A204.1 (cell line): ENCODE measurements at regions not wholly inside any gene's neighbourhood (a gene's known extent, or its start where the extent isn't known, plus 50 kb on each side); places are given as distances from the start of the nearest gene placed in this dataset.

Experiments
- FAIRE-seq: peaks from 2 replicates; lab custom pipeline; 2012; peaks lifted over from hg19 to GRCh38; lab: Jason Lieb, UNC

DNA sequence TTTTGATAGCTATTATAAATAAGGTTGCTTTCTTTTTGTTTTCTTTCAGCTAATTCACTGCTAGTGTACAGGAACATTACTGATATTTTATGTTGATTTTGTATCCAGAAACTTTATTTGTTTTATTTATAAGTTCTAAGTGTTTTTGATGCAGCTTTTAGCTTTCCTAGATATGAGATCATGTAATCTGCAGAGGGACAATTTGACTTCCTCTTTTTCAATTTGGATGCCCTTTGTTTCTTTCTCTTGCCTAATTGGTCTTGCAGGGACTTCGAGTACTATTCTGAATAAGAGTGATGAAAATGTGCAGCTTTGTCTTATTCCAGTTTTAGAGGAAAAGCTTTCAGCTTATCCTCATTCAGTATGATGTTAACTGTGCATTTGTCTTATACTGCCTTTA lies 643.4 kb upstream of the CDH2 start:
- no peak for FAIRE-seq

DNA sequence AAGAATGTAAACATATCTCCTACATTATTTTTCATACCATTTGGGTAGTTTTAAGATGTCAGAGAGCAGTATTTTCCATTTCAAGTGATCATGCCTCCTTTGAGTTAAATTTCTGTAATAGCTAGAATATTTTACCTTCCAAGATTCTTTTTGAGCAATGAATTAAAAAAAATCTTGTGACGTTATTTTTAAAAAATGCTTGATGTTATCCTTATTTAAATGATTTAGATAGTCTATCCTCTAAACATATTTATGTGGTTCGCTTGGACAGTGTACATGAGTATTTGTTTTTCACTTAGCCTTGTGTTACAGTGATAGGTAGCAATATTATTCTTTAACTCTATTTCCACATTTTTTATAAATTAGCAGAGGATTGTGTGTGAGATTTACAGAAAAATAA lies 639.2 kb upstream of the CDH2 start:
- peak; percentile 14 for FAIRE-seq

DNA sequence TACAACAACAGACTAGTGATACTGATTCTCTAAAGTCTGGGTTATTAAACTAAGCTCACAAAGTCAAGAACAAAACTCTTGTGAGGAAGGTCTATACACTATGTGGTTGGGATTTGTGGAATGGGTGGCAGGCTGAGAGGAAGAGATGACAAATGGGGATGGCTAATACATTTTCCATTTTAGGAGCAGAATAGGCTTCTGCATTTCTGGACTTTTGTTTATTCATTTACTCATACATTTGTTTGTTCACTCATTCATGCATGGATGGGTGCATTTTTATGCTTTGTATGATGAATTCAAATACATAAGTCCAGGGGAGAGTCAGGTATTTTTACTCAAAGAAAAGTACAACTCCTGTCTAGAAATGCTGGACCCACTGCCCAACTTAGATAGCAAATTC lies 637.4 kb upstream of the CDH2 start:
- no peak for FAIRE-seq

DNA sequence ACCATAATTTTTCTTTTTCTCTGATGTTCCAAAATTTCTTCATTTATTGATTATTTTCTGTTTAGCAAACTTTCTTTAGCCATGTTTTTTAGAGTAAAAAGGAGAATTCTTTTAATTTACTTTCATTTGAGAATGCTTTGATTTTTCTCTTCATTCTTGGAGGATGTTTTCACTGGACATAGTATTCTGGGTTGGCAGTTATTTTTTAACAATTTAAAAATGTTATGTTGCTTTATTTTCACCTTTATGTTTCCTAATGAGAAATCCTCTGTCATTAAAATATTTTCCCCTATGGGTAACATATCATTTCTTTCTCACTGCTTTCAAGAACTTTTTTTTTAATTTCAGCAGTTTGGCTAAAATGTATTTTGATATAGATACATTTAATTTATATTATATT lies 631.4 kb upstream of the CDH2 start:
- FAIRE-seq, result peak; percentile 53

DNA sequence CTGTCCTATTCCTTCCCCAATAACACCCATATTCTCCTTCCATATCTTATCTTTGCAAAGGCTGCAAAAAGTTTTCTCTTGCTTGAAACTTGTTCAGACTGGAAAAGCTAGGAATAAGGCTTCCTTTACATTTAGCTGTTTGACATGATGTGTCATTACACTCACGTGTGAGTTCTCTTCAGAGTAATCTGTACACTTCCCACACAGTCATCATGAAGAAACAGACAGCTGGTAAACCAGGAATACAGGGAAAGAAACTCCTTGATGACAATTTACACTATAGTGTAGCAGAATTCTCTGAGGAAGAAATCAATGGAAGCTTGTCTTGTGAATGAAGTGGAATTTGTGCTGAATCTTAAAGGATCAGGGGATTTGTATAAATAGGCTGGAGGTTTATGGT lies 628.6 kb upstream of the CDH2 start:
- FAIRE-seq, result no peak

DNA sequence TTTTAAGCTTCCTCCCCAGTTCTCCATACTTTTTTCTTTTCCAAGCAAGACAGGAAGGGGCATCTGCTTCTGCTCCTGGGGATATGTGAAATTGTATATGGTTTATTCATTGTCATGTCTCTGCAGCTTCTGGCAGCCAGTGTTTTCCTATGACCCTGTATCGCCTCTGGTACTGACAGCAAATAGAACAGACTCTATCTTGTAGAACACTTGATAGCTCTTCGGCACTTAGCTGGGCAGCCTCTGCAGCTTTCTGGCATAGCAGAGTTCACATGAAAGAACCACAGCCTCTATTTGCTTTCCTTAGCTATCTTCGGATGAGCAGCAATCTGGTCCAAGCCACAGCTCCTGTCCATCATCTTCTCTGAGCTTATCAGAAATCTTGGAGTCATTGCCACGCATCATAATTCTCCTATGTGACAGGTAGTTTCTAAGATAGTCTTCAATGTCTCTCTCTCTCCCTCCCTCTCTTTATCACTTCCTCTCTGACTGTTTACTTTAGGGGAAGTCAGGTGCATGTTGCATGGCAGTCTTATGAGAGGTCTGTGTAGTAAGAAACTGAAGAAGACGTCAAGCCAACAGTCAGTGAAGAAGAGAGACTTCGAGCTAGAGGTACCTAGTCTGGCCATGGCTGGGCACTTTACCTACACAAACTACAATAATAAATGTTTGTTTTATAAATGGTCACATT lies 627.7 kb upstream of the CDH2 start:
- no peak for FAIRE-seq

DNA sequence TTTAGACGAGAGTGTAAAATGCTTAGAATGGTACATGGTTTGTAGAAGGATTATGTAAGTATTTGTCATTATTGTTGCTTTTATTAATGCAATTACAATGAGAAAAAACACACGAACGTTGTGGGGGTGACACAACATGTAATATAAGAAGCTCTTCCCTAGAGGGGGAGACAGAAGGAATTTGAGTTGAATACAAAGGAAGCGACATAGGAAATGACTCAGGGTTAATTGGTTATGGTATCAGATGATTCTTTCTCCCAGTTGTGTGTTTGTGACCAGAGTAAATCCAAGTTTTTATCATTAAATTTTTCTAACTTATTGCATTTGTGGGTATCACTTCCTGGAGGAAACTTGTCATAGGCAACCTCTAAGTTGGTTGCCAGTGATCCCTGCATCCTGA lies 625.6 kb upstream of the CDH2 start:
- FAIRE-seq, result no peak

DNA sequence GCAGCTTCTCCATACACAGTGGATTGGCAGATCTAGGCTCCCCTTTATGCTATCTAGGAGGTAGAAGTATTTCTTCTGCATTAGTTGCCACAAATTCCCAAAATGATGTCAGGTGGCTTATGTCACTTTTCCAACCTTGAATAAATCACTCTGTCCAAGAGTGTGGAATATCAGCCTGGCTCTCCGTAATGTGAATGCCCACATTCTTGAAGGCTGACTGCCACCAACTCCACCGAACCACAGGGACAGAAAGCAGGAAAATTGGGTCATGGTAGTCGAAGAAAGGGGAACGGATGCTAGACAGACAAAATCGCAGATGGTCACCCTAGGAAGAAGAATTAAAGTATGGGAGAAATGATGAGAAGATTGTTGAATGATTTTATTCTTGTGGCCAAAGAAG lies 624.9 kb upstream of the CDH2 start:
- no peak for FAIRE-seq

DNA sequence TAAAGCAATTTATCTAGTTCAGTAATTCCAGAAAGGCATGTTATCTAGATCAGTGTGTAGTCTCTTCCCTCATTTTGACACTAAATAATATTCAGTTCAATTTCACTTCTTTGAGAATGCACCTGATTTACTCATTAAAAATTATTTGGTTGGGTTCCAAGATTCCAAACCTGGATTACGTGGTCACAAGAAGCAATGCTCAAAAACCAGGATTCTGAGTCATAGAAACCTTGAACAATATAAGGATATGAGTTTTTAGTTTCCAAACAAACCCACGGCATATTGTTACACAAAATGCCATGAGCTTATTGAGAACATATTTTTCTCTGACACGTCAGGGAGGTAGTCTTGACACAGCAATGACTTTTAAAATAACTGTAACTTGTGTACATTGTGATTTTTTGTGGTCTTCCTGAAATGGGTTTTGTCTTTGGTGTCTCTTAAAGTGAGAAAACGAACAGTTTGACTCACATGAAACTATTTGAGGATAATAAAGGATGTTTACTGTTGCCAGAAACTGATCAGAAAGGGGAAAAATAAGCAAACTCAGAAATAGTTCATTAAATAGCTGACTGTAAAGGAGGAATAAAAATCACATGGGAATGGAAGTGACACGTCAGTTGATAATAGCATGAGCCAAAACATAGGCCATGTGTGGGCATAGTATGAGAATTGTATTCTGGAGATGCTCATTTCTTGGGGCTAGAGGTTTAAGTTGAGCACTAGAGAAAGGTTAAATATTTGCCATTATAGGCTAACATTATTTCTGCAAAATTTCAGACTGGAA lies 617.7 kb upstream of the CDH2 start:
- no peak for FAIRE-seq

DNA sequence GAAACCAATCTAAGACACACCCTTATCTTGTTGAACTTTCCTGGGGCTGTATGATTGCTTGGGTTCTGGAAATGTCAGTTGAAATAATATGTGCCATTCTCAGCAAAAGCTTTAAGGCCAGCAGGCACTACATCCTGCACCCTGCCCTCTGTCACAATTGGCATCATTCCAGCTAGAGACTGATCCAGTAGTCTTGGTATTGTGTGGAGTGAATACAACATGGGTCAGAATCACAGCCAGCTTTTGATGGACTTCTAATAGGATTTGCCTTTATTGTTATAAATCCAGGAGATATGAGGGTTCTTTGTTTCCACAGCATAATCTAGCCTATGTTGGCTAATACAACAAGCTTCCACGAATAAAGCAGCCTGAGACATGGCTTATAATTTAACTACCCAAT lies 617.0 kb upstream of the CDH2 start:
- no peak for FAIRE-seq

DNA sequence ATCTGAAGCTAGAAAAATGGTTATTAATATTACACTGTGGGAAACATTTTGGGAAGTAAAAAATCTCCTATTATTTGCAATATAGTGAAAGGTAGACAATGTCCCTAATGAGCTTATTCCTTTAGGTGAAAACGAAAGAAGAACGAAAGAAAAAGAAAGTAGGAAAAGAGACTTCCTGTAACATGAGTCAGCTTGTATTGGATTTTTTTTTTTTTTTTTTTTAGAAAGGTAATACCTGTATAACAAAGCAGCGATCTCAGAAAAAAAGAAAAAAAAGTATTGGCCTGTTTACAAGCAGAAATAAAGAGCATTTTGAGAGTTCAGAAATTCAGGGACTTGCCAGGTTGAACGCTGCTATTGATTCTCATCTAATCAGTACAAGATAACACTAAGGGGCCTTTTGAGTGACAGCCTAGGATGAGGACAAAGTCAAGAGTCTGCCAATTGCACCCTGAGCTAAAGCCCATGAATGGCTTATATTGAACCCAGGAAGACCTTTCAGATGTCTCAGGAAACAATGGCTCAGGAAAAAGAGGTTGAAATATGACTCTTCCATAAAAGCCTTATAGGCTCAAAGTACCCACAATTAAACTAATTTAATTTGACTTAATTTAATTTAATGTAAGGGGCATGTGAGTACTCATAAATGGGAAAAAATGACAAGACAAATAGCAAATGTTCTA lies 615.6 kb upstream of the CDH2 start:
- no peak for FAIRE-seq

DNA sequence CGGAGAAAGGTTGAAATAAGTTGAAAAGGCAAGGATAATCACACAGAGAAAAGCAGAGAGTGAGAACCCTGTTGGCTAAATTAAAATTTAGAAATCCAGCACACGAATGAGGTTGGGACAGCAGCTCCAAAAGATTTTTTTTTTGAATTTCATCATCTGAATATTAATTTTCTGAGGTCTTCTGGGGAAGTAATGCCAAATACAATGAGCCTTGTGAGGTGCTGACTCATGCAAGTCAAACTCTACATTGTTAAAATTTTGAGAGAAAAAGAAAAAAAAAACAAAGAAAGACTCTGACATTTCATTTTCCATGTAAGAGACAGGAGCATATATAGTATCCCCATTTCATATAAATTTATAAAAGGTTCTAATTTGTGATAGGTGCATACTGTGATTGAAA lies 614.2 kb upstream of the CDH2 start:
- FAIRE-seq, result no peak

DNA sequence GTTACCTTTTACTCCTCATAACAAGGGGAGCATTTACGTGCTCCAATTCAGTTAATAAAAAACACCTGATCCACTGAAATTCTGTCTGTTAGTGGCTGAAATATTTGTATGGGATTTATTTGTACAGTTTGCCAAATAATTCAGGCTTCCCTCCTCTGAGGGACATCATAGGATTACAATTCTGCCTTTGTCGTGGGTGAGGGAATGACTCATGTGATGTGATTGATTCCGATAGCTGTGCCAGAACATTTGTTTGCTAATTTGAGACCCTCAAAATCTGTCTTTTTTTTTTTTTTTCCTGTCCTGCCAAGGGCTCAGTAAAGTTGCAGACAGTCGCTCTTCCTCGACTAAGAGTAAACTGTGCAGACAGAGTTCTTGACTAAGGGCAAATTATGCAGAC lies 612.6 kb upstream of the CDH2 start:
- FAIRE-seq, result no peak

DNA sequence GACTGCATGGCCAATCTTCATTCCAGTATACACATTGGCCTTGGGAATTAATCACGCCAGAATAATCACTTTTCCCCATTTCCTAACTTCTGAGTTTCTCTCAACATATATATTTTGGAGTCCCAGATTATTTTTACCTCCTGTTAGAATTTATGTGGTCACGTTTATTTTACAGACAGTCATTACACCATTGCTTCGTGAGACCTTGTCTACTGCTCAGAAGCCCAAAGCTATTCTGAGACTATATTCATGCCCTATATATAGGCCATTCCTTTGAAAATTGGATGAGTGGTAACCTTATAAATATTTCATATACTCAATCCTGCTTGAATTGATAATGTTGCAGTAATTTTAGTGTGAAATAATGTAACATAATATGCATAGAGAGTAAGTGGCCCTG lies 610.0 kb upstream of the CDH2 start:
- no peak for FAIRE-seq

DNA sequence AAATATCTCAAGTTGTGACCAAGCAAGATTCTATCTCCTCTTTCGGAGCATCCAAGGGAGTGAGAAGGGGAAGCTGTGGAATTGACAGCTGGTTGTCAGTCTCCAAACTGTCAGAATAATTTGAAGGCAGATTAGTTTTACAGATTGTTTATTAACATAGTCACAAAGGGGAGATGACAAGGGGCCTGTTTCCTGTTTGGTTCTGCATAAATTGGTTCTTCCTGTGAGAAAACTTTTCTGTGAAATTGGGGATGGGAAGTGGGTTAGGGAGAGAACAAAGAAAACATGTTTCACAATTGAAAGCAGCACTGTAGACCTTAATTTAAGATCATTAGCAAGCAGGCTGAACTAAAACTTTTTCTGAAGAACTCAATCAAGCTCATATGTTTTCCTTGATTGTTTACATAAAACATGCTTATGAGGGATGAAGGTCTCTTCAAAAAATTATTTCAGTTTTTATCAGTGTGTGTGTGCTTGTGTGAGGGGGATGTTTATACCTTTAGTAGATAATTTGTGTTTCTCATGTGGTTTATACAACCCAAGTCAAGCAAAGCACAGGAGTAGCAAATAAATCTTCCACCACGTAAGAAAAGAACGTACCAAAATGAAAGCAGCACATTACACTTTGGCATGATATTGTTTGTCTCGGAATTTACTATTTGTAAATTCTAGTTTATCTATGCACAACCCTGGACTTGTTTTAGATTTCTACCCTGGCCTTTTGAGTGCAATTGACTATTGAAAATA lies 604.9 kb upstream of the CDH2 start:
- FAIRE-seq, result no peak

DNA sequence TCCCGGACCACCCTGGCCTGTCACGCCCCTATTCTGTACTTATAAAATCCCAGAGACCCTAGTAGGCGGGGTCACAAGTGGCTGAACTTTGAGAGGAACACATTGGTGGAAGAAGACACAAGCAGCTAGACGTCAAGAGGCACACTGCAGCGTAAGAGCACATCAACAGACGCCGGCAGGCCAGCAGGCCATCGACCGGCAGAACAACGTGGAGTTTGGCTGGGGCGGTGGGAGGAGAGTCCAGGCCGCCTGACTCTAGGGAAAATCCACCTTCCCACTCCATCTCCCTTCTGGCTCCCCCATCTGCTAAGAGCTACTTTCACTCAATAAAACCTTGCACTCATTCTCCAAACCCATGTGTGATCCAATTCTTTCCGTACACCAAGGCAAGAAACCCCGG lies 601.8 kb upstream of the CDH2 start:
- no peak for FAIRE-seq

DNA sequence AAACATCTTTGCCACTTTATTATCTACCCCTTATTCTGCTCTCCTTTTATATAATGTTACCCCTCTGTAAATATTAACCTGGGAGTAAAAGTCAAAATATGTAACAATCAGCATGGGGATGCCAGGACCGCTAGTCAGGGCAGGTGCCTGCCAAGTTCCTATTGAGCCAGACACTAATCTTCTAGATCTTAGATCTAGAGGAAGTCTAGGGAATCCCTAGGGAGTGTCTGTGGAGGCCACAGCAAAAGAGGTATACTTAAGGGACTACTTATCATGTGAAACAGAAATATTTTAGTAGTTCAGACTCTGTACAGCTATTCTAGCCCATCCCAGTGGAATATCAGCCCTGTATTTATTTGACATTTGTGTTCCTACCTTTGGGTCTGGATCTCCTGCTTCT lies 600.8 kb upstream of the CDH2 start:
- FAIRE-seq, result no peak

DNA sequence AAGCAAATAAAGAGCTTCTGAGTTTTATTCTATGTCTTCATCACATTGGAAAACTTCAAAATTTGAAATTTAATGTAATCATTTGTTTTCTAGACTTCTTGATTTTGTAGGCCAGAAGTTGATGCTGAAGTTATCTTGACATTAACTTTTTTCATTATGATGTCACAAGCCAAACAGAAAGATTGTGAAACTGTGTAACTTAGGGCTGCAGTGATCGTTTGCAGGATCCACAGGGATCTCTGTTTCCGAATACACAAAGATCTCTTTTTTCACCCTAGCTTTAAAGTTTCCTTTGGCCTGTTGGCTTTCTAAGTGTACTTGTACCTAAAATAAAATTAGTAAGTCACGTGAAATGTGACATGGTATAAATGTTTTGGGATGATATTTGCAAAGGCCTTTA lies 594.9 kb upstream of the CDH2 start:
- no peak for FAIRE-seq

DNA sequence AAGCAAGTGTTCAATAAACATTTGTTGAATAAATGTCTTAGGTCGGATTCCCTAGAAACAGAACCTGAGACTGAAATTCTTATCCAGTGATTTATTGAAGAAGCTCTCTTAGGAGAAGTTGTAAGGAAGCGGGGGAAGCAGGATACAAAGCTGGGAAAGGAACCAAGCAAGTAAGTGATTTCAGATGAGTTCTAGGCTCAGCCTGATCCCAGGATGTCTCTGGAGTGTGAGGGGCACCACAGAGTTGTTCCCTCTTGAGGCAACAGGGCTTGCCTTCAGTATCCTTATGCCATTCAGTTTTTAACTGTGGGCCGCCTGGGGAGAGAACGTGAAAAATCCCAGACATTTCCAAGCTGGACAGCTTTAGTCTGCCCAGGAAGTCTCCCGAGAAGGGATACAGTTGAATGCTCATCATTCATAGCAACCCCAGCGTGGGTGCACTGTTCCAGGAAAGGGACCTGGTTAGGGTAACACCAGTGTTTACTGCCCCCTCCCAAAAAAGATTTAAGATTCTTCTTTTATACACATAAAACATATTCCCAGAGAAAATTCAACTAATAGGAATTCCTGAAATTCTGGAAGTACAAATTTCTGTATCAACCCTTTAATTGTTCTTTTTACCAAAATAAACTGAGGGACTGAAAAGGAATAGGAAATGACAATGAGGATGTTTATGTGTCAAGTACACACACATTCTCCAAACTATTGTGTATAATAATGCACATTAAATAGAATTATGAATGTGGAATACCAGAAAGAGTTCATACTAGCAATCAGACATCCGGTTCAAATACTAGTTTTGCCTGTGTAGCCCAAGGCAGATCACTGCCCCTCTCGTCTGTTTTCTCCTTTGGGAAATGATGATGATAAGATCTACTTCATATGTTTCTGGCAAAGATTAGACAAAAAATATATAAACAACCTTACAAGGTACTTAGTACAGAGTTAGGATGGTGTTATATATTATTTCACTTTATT lies 592.1 kb upstream of the CDH2 start:
- no peak for FAIRE-seq

DNA sequence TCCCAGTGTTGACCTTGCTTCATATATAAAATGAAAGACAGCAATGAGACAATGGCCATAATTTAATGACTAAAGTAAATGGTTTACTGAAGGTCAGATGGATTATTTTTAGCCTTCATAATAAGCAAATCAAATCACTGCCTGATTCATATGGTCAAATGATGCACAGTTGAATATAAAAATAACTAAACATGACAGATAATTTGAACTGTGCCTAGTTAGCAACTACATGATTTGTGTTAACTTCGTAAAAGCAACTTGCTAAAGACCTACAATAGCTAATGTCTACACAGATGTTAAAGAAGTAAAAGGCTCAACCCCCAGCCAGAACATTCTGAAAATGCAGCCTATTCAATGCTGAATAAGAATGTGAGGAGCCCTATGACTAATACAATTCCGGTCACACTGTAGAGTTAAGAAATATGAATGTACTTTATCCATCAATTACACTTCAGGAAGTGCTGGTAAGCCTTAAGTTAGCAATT lies 590.8 kb upstream of the CDH2 start:
- no peak for FAIRE-seq

DNA sequence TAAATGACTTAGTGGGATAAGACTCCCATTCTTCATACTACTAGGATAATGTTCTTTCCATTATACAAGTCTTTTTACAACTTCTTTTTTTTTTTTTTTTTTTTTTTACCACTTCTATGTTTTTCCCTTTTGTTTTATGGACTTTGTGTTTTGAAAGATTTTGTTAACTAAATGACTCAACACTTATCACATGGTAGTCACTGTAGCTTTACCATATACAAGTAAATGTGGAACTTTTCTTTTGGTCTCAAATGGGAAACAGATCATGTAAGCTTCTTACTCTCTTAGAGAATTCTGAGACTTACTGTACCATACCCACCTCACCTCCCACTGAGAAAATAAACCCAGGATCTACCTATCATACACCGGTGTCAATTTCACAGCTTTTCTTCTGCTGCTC lies 590.3 kb upstream of the CDH2 start:
- no peak for FAIRE-seq

DNA sequence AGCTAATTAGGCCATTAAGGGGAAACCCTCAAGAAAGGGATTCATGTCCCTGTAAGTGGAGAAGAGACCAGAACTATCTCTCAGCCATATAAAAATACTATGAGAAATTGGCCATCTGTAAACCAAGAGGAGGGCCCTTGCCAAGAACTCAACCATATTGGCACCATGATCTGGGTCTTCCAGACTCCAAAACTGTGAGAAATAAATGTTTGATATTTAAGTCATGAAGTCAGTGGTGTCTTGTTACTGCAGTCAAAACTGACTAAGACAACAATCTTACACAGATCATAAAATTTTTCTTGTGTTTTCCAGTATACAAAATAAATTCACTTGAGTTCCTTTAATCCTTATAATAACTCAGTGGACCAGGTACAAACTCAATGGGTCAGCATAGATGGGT lies 589.8 kb upstream of the CDH2 start:
- FAIRE-seq, result no peak
